Stimulated activated CD4-positive, alpha-beta T cell treated with anti-CD3 and anti-CD28 coated beads, Interleukin-1b, Interleukin-23, amount 100 ng/mL, for 4 hours (primary cell): ENCODE measurements at regions not wholly inside any gene's neighbourhood (a gene's known extent, or its start where the extent isn't known, plus 50 kb on each side); places are given as distances from the start of the nearest gene placed in this dataset.
"Not testable (repeated sequence)": the region's sequence is repeated elsewhere in the genome, so short reads cannot be mapped to it uniquely, and the experiment has no call there.

Experiments used
- DNase-seq, 2 donors: peaks; one replicate each; pipeline ENCODE4 v3.0.0-alpha.2; 2020; ENCODE audit warnings: low read depth in 2 of 2

DNA sequence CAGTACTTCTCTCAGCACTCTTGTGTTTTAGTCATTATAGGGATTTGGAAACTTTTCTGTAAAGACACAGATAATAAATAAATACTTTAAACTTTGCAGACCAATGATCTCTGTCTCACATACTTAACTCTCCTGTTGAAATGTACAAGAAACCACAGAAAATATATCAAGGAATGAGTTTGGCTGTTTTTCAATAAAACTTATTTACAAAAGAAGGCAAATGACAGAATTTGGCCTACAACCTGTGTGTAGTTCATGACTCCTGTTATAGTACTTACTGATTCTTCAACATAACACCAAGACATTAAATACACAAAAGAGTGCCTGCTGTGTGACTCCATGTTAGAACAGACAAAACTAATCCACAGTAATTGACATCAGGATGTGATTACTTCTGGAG is 510.0 kb upstream of the PHF14 start:
- DNase-seq: no peak

DNA sequence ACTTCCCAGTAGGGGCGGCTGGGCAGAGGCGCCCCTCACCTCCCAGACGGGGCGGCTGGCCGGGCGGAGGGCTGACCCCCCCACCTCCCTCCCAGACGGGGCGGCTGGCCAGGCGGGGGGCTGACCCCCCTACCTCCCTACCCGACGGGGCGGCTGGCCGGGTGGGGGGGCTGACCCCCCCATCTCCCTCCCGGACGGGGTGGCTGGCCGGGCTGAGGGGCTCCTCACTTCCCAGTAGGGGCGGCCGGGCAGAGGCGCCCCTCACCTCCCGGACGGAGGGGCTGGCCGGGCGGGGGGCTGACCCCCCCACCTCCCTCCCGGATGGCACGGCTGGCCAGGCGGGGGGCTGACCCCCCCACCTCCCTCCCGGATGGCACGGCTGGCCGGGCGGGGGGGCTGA is 508.1 kb upstream of the PHF14 start:
- DNase-seq: not testable (repeated sequence)

DNA sequence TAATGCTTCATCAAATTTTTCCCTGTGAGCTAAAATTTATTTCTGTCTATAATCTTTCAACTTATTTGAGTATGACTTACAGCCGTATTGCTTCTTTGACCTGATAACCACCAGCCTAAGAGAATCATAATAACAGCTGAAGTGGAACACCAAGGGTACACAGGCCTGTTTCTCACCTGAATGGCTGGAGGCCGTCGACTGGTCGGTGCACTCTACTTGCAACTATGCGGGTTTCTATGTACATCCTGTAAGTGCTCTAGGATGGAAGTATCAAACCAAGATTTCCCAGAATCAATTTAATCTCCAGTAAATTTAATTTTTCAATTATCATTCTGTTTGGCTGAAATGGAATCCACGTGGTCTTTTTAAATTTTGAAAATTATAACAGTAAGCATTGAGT is 504.8 kb upstream of the PHF14 start:
- no peak for DNase-seq

DNA sequence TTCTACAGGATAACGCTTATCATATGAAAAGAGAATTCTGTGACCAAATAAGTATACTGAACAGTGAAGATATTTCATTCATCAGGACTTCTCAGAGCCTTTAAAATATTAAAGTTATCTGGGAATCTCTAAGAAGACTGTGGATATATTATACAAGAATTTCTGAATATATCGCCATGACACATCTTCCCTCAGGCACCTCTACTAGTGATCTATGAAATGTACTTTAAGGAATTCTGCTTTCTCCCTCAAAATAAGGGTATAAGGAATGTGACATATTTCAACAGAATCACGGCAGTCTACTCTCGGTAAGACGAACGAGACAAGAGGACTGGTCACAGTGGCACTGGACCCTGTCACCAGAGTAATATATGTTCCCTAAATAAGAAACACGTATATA is 504.2 kb upstream of the PHF14 start:
- DNase-seq: no peak

DNA sequence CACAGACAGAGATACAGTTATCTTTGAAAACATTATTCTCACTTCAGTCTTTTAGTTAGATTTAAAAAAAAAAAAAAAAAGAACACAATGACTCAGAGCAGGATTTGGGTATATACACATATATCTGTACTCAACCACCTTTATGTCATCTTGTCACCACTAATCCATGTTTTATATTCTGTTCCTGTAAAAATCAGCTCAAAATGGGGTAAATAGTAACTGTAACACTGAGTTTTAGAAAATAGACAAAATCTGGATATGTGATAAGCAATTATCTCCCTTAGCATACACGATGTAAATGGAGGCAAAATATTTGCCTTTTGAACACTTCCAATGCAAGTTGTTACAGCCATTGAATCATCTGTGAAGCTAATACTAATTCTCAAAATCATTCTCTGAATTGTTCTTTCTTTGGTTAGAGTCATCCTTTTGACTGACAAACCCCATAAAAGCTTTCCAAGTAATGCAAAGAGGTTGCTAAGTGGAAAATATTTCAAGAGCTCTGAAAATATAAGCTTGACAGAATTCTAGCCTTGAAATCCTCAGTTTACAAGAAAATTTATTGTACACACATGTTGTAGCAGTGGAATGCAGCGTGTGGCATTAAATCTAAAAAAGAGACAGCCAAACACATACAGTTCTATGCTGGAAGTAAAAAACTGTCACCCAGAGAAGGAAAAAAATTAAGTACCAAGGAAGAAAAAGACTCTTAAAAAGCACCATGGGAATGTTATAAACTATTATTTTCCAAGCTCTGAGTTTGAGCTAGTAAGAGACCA is 502.2 kb upstream of the PHF14 start:
- DNase-seq: no peak

DNA sequence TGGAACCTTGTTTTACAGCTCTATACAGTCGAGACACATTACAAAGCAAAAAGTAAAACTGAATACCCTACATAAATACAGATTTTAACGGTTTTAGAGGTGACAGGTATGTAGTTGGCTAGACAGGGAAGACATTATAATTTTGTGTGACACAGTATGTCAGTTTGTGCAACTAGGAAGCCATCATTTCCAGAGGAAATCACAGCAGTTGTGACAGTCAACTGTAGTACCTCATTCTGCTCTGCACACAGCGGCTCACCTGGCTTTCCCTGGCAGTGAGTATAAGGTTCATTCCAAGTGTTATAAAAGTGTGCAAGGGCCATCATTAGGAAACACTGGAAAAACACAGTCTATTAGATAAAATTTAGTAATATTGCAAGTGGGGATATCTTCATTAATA is 501.6 kb upstream of the PHF14 start:
- DNase-seq: no peak

DNA sequence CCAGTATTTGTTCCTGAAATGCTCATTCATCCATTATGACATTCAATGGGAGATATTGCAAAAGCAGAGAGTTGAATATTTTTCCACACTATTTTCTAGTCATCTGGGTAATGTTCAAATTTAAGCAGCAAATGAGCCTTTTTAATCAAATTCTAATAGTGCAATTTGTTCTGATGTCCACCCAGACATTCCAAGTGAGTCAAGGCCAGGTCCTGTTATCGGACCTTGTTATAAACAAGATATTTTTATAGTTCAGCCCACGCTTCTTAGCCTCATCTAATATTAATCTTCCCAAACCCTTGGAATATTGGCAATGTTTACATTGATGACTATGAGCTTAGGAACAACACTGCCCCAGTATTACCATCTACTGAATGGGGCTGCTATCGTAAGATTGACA is 500.1 kb upstream of the PHF14 start:
- no peak for DNase-seq

DNA sequence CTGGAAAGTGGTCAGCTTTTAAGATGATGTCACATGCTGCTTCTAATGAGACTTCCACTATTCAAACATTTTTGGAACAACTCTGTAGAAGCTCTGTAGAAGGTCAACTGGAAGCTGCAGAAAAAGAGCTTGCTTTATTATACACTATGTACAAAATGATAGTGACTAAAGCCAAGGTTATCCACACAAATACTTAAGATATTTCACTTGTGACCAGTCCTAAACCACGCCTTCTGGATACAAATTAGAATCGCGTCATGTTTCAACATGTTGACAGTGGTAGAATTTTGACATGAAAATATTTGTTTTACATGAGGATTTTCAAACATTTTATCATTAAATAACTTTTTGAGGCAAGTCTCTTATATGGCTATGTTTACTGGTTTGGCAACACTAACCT is 499.6 kb upstream of the PHF14 start:
- DNase-seq: no peak

DNA sequence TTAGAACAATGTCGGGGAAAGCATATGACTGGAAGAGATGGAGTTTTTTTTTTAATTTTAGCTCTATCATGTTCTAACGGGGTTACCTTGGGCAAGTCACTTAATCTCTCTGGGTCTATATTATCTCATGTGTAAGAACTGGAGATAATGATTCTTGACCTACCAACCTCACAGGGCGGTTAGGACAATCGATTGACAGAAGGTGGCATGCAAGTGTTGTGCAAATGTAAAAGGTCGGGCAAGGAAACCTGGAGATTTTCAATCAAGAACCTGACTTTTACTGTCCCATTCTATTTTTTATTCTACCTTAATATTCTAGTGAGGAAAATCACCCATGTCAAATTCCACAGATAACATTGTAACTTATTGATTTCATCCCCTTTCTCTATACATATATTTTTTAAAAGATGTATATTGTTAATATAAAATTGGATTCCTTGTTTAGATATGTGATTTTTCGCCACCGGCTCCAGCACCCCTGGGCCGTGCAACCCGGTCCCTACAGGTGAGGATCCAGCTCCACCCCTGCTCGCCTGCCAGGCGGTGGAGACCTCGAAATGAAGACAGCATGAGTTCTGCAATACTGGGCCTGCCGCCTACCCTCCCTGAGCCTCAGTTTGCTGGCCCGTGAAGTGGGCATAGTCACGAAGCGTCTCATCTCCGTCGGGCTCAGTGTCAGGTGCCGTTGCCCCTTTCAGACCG is 497.6 kb upstream of the PHF14 start:
- no peak for DNase-seq

DNA sequence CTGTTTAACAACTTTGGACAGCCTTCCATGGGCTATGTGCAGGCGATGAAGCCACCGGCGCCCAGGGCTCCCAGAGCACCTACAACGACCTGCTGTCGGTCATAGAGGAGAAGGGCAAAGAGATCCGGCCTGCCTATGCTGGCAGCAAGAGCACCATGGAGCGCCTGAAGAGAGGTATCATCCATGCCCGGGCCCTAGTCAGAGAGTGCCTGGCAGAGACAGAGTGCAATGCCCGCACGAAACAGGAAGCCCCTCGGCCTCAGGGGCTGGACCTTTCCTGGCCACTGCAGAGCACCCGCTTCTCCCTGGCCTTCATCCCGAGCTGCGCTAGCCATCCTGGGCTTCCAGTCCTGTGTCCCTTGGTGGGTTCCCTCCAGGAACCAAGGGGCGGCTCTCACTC is 497.0 kb upstream of the PHF14 start:
- no peak for DNase-seq

DNA sequence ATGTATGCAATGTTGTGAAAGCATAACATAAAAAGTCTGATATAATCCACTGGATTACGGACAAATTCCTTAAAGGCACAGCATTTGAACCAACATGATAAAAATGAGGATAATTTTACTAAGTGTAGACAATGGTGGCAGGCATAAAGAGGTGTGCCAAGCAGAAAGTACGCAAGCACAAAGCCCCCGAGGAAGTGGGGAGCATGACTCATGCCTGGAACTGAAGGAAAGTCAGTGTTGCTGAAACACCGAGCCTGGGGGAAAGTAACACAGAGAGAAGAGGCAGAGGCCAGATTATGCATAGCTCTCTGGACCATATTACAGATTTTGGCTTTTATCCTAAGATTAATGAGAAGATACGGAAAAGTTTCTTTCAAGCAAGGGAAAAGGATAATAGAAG is 490.0 kb upstream of the PHF14 start:
- no peak for DNase-seq

DNA sequence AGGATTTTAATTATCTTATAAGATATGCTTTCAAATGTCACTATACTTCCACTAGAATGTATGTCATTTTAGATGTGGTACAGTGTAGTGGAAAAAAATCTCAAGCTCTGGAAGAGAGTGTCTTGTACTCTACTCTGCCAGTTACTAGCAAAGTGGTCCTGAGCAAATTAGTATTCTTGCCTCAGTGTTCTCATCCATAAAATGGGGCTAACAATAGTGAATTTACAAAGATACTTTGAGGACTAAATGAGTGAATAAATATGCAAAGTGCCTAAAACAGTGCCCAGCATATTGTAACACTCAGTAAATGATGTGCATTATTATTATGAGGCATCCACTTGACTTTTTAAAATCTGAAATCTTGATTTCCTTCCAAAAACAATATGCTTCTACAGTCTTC is 488.9 kb upstream of the PHF14 start:
- DNase-seq: no peak

DNA sequence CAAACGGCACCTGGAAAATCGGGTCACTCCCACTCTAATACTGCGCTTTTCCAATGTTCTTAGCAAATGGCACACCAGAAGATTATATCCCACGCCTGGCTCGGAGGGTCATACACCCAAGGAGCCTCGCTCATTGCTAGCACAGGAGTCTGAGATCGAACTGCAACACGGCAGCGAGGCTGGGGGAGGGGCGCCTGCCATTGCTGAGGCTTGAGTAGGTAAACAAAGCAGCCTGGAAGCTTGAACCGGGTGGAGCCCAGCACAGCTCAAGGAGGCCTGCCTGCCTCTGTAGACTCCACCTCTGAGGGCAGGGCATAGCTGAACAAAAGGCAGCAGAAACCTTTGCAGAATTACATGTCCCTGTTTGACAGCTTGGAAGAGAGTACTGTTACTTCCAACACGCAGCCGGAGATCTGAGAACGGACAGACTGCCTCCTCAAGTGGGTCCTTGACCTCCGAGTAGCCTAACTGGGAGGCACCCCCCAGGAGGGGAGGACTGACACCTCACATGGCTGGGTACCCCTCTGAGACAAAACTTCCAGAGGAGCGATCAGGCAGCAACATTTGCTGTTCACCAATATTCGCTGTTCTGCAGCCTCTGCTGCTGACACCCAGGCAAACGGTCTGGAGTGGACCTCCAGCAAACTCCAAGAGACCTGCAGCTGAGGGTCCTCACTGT is 472.3 kb upstream of the PHF14 start:
- DNase-seq: not testable (repeated sequence)

DNA sequence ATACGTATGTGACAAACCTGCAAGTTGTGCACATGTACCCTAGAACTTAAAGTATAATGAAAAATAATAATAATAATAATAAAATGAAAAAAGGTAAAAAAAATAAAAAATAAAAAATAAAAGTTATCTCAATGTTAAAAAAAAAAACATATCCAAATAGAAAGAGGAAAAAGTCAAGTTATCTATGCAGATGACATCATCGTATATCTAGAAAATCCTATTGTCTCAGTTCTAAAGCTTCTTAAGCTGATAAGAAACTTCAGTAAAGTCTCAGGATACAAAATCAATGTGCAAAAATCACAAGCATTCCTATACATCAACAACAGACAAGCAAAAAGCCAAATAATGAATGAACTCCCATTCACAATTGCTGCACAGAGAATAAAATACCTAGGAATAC is 466.6 kb upstream of the PHF14 start:
- no peak for DNase-seq

DNA sequence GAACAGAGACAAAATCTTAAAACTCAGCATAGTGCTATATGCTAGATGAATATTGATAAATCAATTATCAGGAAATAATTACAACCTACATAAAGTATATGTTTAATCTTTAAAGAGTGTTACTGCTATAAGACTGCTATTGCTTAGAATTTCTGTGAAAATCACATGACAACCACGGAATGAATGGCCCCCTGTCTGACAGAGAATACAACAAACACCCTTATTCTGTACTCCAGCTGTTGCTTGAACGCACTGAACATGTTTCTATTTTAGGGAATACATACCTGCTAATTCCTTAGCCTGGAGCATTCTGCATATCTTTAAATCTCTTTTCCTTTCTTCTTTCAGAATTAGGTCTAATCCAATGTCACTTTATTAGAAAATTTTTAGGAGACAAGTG is 452.4 kb upstream of the PHF14 start:
- no peak for DNase-seq

DNA sequence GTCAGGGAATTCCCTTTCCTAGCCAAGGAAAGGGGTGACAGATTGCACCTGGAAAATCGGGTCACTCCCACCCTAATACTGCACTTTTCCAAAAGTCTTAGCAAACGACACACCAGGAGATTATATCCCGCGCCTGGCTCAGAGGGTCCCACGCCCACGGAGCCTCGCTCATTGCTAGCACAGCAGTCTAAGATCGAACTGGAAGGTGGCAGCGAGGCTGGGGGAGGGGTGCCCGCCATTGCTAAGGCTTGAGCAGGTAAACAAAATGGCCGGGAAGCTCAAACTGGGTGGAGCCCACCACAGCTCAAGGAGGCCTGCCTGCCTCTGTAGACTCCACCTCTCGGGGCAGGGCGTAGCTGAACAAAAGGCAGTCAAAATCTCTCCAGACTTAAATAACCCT is 440.2 kb upstream of the PHF14 start:
- not testable (repeated sequence) for DNase-seq

DNA sequence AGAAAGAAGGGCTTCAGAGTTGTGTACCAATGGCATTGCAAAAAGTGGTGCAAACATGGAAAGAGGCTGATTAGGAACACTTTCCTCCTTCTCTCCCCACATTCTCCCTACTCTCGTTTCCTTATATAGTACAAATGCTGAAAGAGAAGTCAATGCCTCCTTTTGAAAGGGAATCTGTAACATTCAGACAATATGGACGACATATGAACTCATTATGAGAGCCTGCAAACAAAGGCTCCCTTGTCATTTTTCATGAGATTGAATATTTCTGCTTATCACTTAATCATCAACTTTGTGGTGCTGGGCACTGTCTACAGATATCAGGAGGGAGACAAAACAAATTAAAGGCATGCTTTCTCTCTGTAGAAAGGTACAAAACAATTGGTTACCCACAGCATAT is 437.1 kb upstream of the PHF14 start:
- DNase-seq: no peak

DNA sequence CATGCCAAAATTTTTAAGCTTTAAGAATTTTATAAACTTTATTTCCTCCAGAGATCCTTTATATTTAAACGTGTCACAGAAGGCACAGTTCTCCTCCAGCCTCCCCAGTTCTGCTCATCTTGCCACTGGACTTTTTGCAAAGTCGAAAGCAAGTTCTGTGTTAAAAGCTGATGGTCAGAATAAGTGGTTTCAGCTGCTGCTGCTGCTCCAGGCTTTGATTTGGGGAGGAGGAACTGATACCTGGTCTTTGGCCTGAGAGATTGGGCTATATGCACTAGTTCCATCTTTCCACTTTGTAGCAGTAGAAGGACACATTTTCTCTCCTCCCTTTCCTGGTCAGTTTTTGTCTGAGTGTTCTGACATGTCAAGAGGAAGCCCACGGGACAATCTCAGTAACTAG is 435.9 kb upstream of the PHF14 start:
- DNase-seq: no peak

DNA sequence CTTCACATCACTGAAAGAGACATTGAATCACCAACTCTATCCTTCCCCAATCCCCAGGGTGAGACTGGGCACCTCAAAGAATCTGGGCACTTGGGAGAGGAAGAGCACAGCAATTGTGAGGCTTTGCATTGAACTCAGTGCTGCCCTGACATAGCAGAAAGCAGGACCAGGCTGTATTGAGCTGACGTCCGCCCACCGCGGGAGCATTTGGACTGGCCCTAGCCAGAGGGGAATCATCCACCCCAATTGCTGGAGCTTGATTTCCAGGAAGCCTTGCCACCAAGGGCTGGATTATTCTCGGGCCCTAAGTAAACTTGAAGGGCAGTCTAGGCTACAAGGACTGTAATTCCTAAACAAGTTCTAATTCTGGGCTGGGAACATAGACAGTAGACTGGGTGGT is 416.3 kb upstream of the PHF14 start:
- DNase-seq: no peak

DNA sequence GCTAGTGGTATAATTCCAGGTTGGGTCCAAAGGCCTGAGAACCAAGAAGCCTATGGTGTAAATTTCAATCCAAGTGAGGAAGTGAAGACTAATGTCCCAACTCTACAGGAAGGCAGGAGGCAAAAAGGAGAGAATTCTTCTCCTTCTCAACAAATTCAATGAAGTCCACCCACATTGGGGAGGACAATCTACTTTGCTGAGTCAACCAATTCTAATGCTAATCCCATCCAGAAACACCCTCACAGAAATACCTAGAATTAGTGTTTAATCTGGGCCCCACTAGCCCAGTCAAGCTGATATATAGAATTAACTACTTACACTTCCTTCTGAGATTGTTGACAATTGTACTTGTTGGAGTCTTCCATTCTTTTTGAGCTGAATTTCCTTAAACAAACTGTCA is 413.2 kb upstream of the PHF14 start:
- no peak for DNase-seq

DNA sequence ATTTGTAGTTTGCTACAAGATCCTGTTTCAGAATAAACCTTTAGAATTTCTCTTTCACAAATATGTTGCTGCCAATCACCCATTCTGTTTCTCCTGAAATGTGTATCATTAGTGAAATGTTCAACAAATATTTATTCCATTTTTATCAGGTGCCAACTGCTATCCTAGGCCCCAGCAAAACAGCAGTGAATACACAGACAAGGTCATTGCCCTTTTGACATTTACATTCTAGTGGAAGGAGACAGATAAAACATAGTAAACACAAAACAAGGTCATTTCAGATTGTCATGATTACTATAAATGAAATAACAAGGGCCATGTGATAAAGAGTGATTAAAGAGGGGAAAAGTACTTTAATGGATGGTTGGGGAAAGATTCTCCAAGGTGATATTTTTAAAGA is 404.8 kb upstream of the PHF14 start:
- DNase-seq: no peak

DNA sequence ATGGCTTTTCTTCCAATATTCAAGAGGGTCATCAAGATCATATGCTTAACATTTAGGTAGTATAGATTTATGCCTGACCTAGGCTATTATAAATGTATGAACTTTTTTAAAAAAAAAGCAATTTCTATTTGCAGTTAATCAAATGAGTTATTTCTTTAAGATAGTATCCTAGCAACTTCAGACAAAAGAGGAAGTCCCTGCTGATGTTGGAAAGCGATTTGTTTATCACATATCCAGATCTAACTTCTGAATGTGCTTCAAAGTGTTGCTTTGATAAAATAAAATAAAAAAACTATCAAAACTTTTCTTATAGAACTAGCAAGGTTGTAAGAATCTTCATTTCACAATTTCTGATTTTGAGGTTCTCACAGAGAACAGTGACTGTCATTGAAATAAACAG is 401.9 kb upstream of the PHF14 start:
- no peak for DNase-seq

DNA sequence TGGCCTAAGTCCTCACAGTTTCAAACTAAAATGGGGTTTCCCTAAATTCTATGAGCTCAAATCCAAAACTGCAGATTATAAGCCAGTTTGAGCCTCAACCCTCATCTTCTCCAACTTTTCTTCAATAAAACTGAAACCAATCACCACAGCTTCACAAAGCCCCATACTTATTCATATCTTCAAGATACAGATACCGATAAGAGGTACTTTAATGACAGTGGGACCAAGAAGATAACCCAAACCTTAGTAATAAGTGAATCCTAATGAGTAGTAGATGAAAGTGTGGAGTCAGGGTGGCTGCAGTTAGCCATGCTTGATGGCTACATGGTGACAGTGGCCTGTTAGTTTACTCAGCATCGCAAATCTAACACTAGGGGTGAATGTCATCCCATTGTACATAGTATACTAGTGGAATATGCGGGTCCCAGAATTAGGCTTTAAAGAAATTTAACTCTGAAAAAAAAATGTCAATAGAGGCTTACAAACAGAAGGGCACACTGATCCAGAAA is 395.8 kb upstream of the PHF14 start:
- DNase-seq: no peak
